Left kidney (tissue), 1 donor: ENCODE measurements at regions not wholly inside any gene's neighbourhood (a gene's known extent, or its start where the extent isn't known, plus 50 kb on each side); places are given as distances from the start of the nearest gene placed in this dataset.
"Not testable (repeated sequence)": the region's sequence is repeated elsewhere in the genome, so short reads cannot be mapped to it uniquely, and the experiment has no call there.

Experiments
- DNase-seq: peaks from one replicate; pipeline ENCODE4 v3.0.0-alpha.2; 2013

GRCh38 chr9:28120626-28121025, 547.3 kb upstream of the C9orf72 start:
- DNase-seq = no peak

- no peak for DNase-seq
These were observed 548.1 kb upstream of the C9orf72 start for GRCh38 chr9:28121366-28121765.

GRCh38 chr9:28124917-28125316, 551.6 kb upstream of the C9orf72 start:
- DNase-seq = no peak

GRCh38 chr9:28127101-28127500, 553.8 kb upstream of the C9orf72 start:
- no peak for DNase-seq

- DNase-seq = no peak
These were observed 561.2 kb upstream of the C9orf72 start for GRCh38 chr9:28134446-28134976.

- DNase-seq = no peak
These were observed 562.3 kb upstream of the C9orf72 start for GRCh38 chr9:28135549-28135948.

- no peak for DNase-seq
These were observed 562.8 kb upstream of the C9orf72 start for GRCh38 chr9:28136113-28136512.

GRCh38 chr9:28147430-28147829, 574.1 kb upstream of the C9orf72 start:
- not testable (repeated sequence) for DNase-seq

- DNase-seq = not testable (repeated sequence)
These were observed 574.8 kb upstream of the C9orf72 start for GRCh38 chr9:28147923-28148597.

GRCh38 chr9:28149361-28150050, 576.2 kb upstream of the C9orf72 start:
- DNase-seq = not testable (repeated sequence)

- no peak for DNase-seq
These were observed 581.8 kb upstream of the C9orf72 start for GRCh38 chr9:28155067-28155466.

- no peak for DNase-seq
These were observed 582.4 kb upstream of the C9orf72 start for GRCh38 chr9:28155671-28156070.

- no peak for DNase-seq
These were observed 585.2 kb upstream of the C9orf72 start for GRCh38 chr9:28158451-28158850.

- no peak for DNase-seq
These were observed 590.3 kb upstream of the C9orf72 start for GRCh38 chr9:28163619-28164018.

GRCh38 chr9:28166179-28166578, 592.9 kb upstream of the C9orf72 start:
- no peak for DNase-seq

GRCh38 chr9:28177142-28177541, 603.9 kb upstream of the C9orf72 start:
- no peak for DNase-seq

- no peak for DNase-seq
These were observed 604.6 kb upstream of the C9orf72 start for GRCh38 chr9:28177925-28178324.

- no peak for DNase-seq
These were observed 606.6 kb upstream of the C9orf72 start for GRCh38 chr9:28179893-28180292.

- no peak for DNase-seq
These were observed 617.7 kb upstream of the C9orf72 start for GRCh38 chr9:28190981-28191380.

- DNase-seq = no peak
These were observed 624.4 kb upstream of the C9orf72 start for GRCh38 chr9:28197653-28198052.

- DNase-seq = no peak
These were observed 629.8 kb upstream of the C9orf72 start for GRCh38 chr9:28203036-28203435.

- DNase-seq = no peak
These were observed 633.0 kb upstream of the C9orf72 start for GRCh38 chr9:28206280-28206679.

GRCh38 chr9:28207657-28208056, 634.4 kb upstream of the C9orf72 start:
- no peak for DNase-seq

- DNase-seq = no peak
These were observed 635.8 kb upstream of the C9orf72 start for GRCh38 chr9:28209130-28209529.
